ENCODE measurements at regions not wholly inside any gene's neighbourhood (a gene's known extent, or its start where the extent isn't known, plus 50 kb on each side); places are given as distances from the start of the nearest gene placed in this dataset.

DNA sequence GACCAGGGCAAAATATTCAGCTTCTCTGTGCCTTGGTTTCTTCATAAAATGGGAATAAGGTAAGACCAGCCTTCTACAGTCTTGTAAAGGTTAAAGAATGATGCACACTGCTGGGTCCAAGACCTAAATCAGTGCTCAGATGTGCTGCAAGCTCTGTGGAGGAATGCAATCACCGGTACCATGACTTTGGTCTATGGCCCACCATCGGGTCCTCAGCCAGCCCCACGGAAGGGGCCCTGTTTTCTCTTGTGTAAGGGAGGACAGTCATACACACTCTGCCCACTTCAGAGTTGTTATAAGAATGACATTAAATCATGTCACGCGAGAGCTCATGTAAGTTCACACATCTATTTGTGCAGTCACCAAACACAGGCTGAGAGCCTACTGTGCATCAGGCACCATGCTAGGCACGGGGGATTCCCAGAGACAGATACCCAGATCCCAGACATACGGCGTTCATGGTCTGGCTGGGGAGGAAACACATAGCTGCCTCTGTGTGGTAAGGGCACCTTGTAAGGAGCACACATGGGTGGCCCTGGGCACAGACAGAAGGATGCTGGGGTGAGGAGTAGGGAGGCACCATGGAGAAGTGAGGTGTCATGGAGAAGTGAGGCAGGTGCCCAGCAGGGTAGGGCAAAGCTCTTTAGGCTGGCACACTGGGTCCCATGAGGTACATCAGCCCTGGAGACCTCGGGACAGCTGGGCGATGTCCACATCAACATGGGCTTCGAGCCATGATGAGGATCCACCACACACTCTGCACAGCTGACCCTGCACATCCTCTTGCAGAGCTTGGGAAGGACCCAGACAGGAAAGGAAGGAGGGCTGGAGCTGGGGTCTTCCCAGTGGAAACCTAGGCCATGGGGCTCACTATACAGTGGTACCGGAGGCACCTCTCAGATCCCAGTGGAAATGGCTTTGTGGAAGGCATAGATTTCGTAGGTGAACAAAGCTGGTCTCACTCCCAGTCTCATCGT is 190.4 kb upstream of the DIO3 start:
- H3K9me3 ChIP-seq, result no peaks in the 10 kb centered on the region

DNA sequence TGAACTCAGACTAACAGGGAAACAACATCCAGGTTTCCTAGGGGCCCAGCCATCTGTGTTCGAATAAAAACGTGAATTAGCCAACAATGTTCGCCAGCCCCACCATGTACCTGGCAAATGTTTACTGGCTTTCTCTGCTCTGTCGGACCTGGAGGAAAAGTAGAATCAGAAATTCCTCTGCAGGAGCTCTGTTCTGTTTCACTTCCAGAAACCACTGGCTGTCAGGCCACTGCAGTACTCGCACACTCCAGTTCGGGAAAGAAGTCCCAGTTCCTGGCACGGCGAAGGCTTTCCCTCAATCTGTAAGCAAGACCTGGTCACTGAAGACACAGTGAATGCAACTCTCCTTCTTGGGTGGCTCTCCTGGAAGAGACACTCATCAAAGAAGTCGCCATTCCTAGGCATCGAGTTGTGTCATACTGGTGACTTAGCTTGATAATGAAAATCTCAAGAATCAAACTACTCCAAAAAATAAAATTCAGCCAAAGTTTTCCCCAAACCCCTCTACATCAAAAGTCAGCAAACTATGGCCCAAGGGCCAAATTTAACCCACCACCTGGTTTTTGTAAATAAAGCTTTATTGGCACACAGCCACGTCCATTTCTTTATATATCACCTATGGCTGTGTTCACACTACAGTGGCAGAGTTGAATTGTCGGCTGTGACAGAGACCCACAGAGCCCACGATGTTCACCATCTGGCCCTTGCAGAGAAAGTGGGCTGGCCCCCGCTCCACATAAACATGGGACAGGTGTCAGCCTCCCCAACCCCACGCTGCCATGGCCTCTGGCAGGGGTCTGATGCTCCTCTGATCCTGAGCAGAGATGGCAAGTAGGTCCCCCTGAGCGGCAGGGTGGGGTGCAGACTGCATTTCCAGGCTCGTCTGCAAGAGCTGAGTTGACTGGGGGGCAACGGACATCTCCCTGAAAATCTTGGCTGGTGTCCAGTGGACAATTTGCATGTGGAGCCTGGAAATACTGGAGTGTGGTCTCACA is 189.2 kb upstream of the DIO3 start:
- no peaks in the 10 kb centered on the region for H4K20me1 ChIP-seq
- H3K9ac ChIP-seq, result no peak overlapping the region
- H3K27me3 ChIP-seq, result no peaks in the 10 kb centered on the region
- peaks cover 15% of the 10 kb centered on the region for H3K4me1 ChIP-seq
- TF ChIP-seq Cebpa-rat (IDR thresholded peaks at IDR 0.05), result no peak
- H3K36me3 ChIP-seq, result no peaks in the 10 kb centered on the region
- H3K27ac ChIP-seq, result no peak overlapping the region
- no peak overlapping the region for H3K4me2 ChIP-seq
- no peak overlapping the region for H3K4me3 ChIP-seq
- H3K9me3 ChIP-seq, result no peaks in the 10 kb centered on the region

More for the DNA sequence above, 190.4 kb upstream of the DIO3 start:
- H3K27ac ChIP-seq, result no peak overlapping the region
- no peak overlapping the region for H3K4me3 ChIP-seq
- H3K4me1 ChIP-seq, result peaks cover 27% of the 10 kb centered on the region
- no peak for TF ChIP-seq Cebpa-rat (IDR thresholded peaks at IDR 0.05)
- no peaks in the 10 kb centered on the region for H4K20me1 ChIP-seq
- no peaks in the 10 kb centered on the region for H3K27me3 ChIP-seq
- no peaks in the 10 kb centered on the region for H3K36me3 ChIP-seq
- no peak overlapping the region for H3K9ac ChIP-seq
- H3K4me2 ChIP-seq, result no peak overlapping the region

GRCh38 chr14:101372894-101373620 is 188.2 kb upstream of the DIO3 start:
- H3K27me3 ChIP-seq, result no peaks in the 10 kb centered on the region

GRCh38 chr14:101373690-101374295 is 187.5 kb upstream of the DIO3 start:
- Histone ChIP-seq H3K9ac (no peak overlapping the region), H3K4me1 (peaks cover 10% of the 10 kb centered on the region; the same call in 1 of the 2 replicates), H3K27me3 (no peaks in the 10 kb centered on the region), H3K9me3 (no peaks in the 10 kb centered on the region), H3K4me2 (no peak overlapping the region), H3K4me3 (no peak overlapping the region), H3K27ac (no peak overlapping the region), H3K36me3 (no peaks in the 10 kb centered on the region), H4K20me1 (no peaks in the 10 kb centered on the region)
- no peak for TF ChIP-seq Cebpa-rat (IDR thresholded peaks at IDR 0.05)

More at GRCh38 chr14:101372894-101373620, 188.2 kb upstream of the DIO3 start:
- Histone ChIP-seq H3K9ac (no peak overlapping the region), H3K9me3 (no peaks in the 10 kb centered on the region), H3K4me2 (no peak overlapping the region), H4K20me1 (no peaks in the 10 kb centered on the region), H3K36me3 (no peaks in the 10 kb centered on the region), H3K27ac (no peak overlapping the region), H3K4me3 (no peak overlapping the region), H3K4me1 (peaks cover 10% of the 10 kb centered on the region; the same call in 1 of the 2 replicates)
- TF ChIP-seq Cebpa-rat (IDR thresholded peaks at IDR 0.05), result no peak

DNA sequence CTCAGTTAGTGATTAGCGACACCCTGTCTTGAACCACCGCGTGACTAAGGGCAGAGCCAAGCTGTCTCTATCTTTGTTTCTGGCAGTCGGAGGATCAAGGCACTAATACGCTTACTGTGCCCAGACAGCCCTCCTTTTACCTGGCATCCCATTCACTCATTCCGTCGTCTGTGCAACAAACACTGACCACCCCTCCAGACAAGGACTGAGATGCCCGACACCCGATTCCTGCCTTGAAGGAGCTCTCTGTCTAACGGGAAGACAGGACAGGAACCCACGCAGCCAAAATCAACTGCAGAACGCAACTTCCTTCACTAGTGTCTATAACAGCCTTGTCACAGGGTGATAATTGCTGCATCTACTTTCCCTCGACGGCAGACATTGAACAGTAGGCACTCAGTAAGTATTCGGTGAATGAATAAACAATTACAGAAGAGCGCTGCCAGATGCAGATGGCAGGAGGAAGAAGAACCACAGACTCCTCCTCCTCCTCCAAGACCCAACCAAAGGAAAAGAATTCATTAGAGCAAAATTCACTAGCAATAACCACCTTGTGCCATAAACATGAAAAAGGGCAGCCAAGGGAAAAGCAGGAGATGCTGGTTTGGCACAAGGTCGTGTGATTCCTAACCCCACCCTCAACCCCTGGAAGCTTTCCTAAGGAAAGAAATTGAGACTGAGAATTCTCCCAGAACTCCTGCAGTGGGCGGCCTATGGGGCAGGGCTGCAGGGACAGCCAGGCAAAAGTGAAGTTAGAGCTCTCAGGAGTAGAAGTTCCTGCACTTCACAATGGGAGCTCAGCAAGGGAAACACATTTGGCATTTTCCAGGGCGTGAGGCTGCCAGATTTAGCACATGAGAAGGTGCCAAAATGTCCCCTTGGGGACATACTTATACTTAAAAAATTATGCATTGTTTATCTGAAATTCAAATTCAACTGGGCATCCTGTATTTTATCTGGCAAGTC is 186.6 kb upstream of the DIO3 start:
- no peaks in the 10 kb centered on the region for H3K27me3 ChIP-seq
- H3K9me3 ChIP-seq, result peaks cover 5% of the 10 kb centered on the region; the same call in 1 of the 2 replicates
- H3K27ac ChIP-seq, result no peak overlapping the region
- H4K20me1 ChIP-seq, result no peaks in the 10 kb centered on the region
- H3K9ac ChIP-seq, result no peak overlapping the region
- no peak for TF ChIP-seq Cebpa-rat (IDR thresholded peaks at IDR 0.05)
- no peaks in the 10 kb centered on the region for H3K36me3 ChIP-seq
- H3K4me1 ChIP-seq, result peaks cover 4% of the 10 kb centered on the region; the same call in 1 of the 2 replicates
- H3K4me2 ChIP-seq, result no peak overlapping the region
- no peak overlapping the region for H3K4me3 ChIP-seq

- no peaks in the 10 kb centered on the region for H3K36me3 ChIP-seq
- no peak overlapping the region for H3K4me2 ChIP-seq
- H3K9me3 ChIP-seq, result peaks cover 16% of the 10 kb centered on the region
- no peak for TF ChIP-seq Cebpa-rat (IDR thresholded peaks at IDR 0.05)
- no peak overlapping the region for H3K27ac ChIP-seq
- no peaks in the 10 kb centered on the region for H3K4me1 ChIP-seq
- H3K4me3 ChIP-seq, result no peak overlapping the region
- no peaks in the 10 kb centered on the region for H3K27me3 ChIP-seq
- H3K9ac ChIP-seq, result no peak overlapping the region
- H4K20me1 ChIP-seq, result no peaks in the 10 kb centered on the region
Measured at GRCh38 chr14:101377069-101377468, 184.2 kb upstream of the DIO3 start.

DNA sequence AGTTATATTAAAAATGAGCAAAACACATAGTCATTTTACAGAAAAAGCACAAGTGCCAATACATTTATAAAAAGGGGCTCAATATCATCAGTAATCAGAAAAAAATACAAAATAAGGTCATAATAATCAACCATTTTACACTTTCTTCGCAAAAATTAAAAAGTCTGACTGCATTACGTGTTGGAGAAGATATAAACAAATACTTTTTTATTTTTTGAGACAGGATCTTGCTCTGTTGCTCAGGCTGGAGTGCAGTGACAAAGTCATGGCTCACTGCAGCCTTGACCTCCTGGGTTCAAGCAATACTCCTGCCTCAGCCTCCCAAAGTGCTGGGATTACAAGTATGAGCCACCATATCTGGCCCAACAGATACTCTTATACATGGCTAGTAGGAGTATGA is 181.5 kb upstream of the DIO3 start:
- Histone ChIP-seq H3K4me1 (no peaks in the 10 kb centered on the region), H3K27ac (no peak overlapping the region), H3K9me3 (peaks cover 26% of the 10 kb centered on the region), H3K27me3 (no peaks in the 10 kb centered on the region), H4K20me1 (no peaks in the 10 kb centered on the region), H3K9ac (no peak overlapping the region), H3K4me2 (no peak overlapping the region), H3K36me3 (no peaks in the 10 kb centered on the region), H3K4me3 (no peak overlapping the region)
- TF ChIP-seq Cebpa-rat (IDR thresholded peaks at IDR 0.05), result no peak

DNA sequence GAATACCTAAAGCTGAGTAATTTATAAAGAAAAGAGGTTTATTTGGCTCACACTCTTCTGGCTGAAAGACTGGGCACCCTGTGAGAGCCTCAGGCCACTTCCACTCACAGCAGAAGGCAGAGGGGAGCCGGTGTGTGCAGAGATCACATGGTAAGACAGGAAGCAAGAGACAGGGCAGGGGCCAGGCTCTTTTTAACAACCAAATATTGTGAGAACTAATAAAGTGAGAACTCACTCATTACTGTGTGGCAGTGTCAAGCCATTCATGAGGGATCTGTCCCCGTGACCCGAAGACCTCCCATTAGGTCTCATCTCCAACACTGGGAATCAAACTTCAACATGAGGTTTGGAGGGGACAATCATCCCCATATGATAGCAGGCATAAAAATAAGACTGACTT is 180.8 kb upstream of the DIO3 start:
- H3K4me1 ChIP-seq, result no peaks in the 10 kb centered on the region
- no peaks in the 10 kb centered on the region for H4K20me1 ChIP-seq
- peaks cover 29% of the 10 kb centered on the region for H3K9me3 ChIP-seq

More for the DNA sequence above, 180.8 kb upstream of the DIO3 start:
- no peak for TF ChIP-seq Cebpa-rat (IDR thresholded peaks at IDR 0.05)
- Histone ChIP-seq H3K27me3 (no peaks in the 10 kb centered on the region), H3K9ac (no peak overlapping the region), H3K4me3 (no peak overlapping the region), H3K27ac (no peak overlapping the region), H3K4me2 (no peak overlapping the region), H3K36me3 (no peaks in the 10 kb centered on the region)
